ENCODE measurements at regions not wholly inside any gene's neighbourhood (a gene's known extent, or its start where the extent isn't known, plus 50 kb on each side); places are given as distances from the start of the nearest gene placed in this dataset.
A peak's percentile ranks its signal among the peaks of the same experiment; 100 is the strongest.

- DNase-seq (ENCODE audit: extremely low read depth, low read depth): no peak
- no peak for TF ChIP-seq CTCF (IDR thresholded peaks at IDR 0.05; ENCODE audit: low read depth, low read length)
These were observed 262.9 kb downstream of the SNX13 start for GRCh38 chr7:17677408-17677807.

GRCh38 chr7:17678896-17679295 lies 261.4 kb downstream of the SNX13 start:
- TF ChIP-seq CTCF (IDR thresholded peaks at IDR 0.05; ENCODE audit: low read depth, low read length): no peak
- no peak for DNase-seq (ENCODE audit: extremely low read depth, low read depth)

GRCh38 chr7:17679458-17679857 lies 260.8 kb downstream of the SNX13 start:
- no peak for DNase-seq (ENCODE audit: extremely low read depth, low read depth)
- no peak for TF ChIP-seq CTCF (IDR thresholded peaks at IDR 0.05; ENCODE audit: low read depth, low read length)

GRCh38 chr7:17680026-17680425 lies 260.3 kb downstream of the SNX13 start:
- no peak for TF ChIP-seq CTCF (IDR thresholded peaks at IDR 0.05; ENCODE audit: low read depth, low read length)
- no peak for DNase-seq (ENCODE audit: extremely low read depth, low read depth)

GRCh38 chr7:17680943-17681351 lies 259.3 kb downstream of the SNX13 start:
- no peak for DNase-seq (ENCODE audit: extremely low read depth, low read depth)
- TF ChIP-seq CTCF (IDR thresholded peaks at IDR 0.05; ENCODE audit: low read depth, low read length): peak; percentile 33

- TF ChIP-seq CTCF (IDR thresholded peaks at IDR 0.05; ENCODE audit: low read depth, low read length): no peak
- DNase-seq (ENCODE audit: extremely low read depth, low read depth): no peak
These were observed 258.3 kb downstream of the SNX13 start for GRCh38 chr7:17681965-17682364.

- DNase-seq (ENCODE audit: extremely low read depth, low read depth): no peak
- no peak for TF ChIP-seq CTCF (IDR thresholded peaks at IDR 0.05; ENCODE audit: low read depth, low read length)
These were observed 257.7 kb downstream of the SNX13 start for GRCh38 chr7:17682586-17682985.
